ENCODE measurements at regions not wholly inside any gene's neighbourhood (a gene's known extent, or its start where the extent isn't known, plus 50 kb on each side); places are given as distances from the start of the nearest gene placed in this dataset.
A peak's percentile ranks its signal among the peaks of the same experiment; 100 is the strongest.

- DNase-seq, result peak in 1 of 6 experiments; percentile 2
These were observed 162.4 kb upstream of the NABP1 start for GRCh38 chr2:191515551-191515950.

DNA sequence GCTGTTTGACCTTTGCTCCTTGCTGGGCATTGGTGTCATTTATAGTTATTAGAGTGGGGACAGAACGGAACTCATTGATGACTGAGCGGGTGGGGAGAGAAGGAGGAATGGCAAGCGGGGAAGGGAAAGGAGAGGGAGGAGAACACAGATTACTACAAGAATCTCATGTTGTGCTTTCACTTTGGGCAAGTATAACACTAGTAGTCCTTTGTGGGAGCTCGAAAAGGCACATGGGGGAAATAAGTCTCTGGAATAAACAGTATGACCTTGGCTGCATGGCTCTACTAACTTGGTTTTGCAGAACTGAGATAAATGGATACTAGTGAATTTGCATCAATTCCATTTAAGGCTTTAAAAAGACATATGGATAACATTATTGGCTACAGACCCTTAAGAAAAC is 161.7 kb upstream of the NABP1 start:
- no peak for DNase-seq

- peak in 2 of 6 experiments; percentile 19 to 55 for DNase-seq
These were observed 156.2 kb upstream of the NABP1 start for GRCh38 chr2:191521608-191522208.

DNA sequence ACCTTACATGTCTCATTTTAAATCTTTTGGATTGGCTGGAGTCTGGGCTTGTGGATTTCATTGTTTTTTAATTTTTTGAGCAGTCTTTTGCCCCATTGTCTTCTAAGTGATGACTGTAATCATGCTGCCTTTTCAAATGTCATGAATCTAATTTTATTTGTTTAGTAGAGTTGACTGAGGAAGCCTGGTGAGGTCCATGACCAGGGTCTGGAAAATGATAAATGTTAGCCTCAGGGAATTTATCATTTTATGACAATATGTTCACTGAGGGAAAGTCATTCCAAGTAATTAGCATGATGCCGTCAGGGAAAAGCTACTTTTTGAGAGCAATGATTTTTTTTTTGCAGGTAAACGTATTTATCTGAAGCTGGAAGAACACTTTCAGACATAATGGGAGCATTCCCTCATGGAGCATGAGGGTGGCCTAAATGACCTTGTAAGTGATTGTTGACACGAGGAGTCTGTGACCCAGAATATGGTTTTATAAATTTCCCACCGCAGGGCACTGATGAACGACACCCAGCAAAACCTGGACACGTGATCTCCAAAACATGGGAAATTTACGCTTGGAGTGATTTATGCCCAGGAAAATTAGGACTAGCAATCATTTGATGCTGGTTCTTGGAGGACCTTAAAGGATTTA is 155.3 kb upstream of the NABP1 start:
- DNase-seq, result no peak

DNA sequence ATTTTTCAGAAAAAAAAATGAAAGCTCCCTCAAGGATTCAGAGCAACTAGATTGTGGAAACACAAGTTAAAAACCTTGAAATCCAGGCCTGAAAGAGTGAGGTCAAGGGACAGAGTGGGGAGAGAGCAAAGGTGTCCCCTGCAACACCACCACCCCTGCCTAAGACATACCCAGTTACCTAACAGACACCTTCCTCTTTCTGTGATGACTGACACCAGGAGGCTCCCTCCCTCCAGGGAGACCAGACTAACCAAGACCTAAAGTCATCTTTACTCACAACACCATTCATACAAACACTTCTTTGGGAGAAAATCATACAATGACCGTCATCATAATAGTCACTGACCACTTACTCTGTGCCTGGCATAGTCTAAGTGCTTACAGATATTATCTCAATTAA is 151.8 kb upstream of the NABP1 start:
- DNase-seq, result no peak

DNA sequence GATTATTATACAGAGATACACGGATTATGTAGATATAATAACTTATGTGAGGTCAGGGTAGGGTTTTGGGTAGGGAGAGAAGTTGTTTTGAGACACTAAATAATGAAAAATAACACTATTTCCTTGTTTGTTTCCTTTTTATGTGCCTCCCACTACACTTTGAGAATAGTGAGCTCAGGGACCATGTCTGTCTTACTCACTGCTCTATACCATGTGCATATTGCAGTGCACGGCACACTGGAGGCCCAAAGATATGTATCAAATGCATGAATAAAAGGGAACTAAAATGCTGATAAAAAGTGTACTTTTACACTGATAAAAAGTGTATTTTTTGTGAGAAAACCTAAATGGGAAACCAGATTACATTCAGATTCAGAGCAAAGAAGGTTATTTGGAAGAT is 151.4 kb upstream of the NABP1 start:
- DNase-seq, result no peak

DNA sequence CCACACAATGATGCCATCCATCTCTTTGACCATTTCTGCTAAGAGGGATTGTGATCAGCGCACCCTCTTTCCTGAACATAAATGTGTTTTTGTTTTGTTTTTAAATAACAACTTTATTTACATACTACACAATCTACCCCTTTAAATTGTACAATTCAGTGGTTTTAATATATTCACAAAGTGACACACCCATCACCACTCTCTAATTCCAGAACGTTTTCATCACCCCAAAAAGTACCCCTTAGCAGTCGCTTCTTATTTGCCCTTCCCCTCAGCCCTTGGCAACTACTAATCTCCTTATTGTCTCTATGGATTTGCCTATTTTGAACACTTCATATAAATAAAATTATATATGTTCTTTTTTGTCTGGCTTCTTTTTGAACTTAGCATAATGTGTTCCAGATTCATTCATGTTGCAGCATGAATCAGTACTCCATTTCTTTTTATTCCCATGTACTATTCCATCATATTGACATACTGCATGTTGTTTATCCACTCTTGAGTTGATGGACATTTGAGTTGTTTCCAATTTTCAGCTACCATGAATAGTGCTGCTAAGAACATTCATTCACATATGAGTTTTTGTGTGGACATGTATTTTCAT is 150.9 kb upstream of the NABP1 start:
- no peak for DNase-seq

DNA sequence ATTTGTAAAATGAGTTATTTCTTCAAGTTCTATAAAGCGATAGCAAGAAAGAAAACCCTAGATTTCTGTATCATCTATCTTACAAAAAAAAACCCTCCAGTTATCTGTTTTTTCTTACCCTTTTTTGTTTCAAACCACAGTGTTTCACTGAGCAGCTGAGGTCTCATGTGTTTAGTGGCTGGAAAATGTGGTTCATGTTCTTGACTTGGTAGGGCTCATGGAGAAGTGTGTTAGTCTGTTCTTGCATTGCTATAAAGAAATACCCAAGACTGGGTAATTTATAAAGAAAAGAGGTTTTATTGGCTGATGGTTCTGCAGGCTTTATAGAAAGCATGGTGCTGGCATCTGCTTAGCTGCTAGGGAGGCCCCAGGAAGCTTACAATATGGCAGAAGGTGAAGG is 147.3 kb upstream of the NABP1 start:
- DNase-seq, result no peak

- no peak for DNase-seq
These were observed 144.2 kb upstream of the NABP1 start for GRCh38 chr2:191533693-191534180.

DNA sequence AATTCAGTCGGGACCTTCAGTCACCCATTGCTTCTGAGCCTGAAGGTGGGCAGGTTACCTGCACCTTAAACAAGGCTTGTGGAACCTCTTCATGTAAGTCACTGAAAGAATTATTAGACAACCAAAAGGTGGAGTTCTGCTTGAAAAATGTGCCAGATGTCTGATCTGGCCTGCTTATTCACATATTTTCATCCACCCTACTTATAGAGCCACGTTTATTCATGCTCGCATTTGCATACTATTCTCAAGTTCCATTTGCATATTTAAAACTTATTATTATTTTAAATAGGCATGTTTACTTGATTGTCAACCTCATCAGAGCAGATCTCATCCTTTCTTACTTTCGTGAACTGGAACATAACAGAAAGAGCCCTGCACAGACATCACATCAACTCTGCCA is 140.0 kb upstream of the NABP1 start:
- DNase-seq, result no peak

GRCh38 chr2:191538334-191538903 is 139.5 kb upstream of the NABP1 start:
- DNase-seq, result no peak

DNA sequence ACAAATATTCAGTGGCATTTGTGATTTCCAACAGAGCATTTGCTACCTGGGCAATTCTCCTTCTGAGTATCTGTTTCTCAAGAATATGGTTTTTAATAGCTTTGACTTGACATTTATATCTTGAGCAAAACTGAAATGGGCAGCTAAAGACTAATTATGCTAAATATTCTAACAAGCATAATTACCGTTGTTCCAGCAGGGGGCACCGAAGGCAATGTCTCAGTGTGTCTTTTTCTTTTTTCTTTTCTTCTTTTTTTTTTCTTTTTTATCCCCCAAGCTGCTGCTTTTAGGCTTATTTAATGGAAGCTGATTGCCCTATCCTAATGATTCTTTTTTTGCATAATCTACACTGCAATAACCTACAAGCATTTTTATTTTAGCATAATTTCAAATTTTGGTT is 138.9 kb upstream of the NABP1 start:
- DNase-seq, result peak in 3 of 6 experiments; percentile 2 to 17 (median 14)

DNA sequence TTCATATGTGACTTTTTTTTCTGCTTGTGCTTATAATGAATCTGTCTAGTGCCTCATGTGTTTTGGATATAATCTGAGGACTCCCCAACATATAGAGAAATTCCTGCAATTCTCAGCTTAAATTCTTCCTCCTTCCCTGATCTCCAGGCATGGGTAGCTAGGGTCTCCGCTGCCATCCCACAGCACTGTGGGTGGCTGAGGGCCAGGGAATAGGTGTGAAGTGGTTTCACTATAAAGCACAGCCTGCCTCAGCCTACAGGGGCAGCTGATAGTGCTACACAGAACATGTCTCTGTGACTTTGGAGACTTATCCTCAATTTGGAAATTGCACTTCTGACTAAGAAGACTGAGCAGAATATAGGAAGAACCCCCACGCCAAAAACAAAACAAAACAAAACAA is 137.3 kb upstream of the NABP1 start:
- DNase-seq, result no peak

GRCh38 chr2:191543708-191544107 is 134.2 kb upstream of the NABP1 start:
- no peak for DNase-seq

GRCh38 chr2:191544461-191545062 is 133.4 kb upstream of the NABP1 start:
- no peak for DNase-seq

DNA sequence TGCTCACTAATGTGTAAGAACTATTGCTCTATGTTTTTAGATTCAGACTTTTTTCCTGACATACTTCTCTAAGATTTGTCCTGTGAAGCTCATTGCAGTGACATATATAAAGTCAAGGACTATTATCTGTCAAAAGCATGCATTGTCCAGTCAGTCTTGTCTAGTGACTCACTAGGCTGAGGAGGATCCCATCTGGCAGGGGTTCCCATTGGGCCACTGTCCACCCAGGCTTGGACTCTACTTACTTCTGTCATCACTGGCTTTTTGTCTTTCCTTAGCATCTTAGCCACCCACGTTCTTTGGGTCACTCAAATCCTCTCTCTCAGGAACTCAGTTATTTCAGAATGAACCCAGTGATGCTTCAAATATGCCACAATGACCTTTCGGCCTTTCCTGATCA is 132.6 kb upstream of the NABP1 start:
- DNase-seq, result no peak

- no peak for DNase-seq
These were observed 125.9 kb upstream of the NABP1 start for GRCh38 chr2:191552066-191552465.

- DNase-seq, result no peak
These were observed 123.7 kb upstream of the NABP1 start for GRCh38 chr2:191554240-191554639.

DNA sequence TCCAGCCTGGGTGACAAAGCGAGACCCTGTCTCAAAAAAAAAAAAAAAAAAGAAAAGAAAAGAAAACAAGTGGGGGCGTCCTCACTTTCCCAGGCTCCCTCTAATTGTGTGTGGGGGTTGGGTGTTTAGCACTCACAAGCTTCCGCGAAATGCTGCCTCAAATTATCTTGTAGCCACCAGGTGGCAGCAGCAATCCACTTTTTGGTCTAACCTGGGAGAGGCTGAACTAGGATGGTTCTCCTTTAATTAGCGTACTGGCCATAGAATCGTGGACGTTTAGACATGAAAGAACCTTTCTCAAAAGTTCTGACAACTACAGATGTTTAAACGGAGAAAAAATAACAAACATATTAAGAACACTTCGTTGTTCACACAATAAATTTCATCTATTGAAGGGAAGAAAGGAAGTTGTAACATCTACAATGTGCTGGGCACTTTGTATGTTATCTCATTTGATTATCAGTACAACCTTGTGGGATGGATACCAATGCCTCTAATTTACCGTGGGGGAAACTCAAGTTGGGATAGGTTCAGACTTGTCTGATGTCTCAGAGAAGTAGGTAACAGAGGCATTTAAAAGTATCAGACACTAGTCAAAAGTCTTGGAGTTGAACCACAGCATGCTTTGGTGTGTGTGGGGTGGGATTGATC is 122.7 kb upstream of the NABP1 start:
- peak; percentile 34 to 79 (median 65) for DNase-seq

- no peak for DNase-seq
These were observed 121.5 kb upstream of the NABP1 start for GRCh38 chr2:191556463-191556862.

DNA sequence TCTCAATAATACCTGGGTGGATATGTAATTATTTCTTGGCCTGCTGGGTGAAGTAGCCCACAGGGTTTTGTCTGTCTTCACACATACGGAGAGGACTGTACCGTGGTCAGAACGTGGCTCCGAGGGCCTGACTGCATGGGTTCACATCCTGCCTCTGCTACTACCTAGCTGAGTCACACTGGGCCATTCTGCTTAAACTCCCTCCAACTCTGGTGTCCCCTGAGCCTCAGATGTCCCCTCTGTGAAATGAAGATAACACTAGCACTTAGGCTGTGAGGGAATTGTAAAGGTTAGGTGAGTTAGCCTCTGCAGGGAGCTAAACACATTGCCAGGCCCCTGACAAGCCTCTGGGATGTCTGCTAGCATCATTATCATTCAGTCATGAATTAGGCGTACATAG is 120.1 kb upstream of the NABP1 start:
- no peak for DNase-seq

- no peak for DNase-seq
These were observed 118.4 kb upstream of the NABP1 start for GRCh38 chr2:191559569-191559968.

DNA sequence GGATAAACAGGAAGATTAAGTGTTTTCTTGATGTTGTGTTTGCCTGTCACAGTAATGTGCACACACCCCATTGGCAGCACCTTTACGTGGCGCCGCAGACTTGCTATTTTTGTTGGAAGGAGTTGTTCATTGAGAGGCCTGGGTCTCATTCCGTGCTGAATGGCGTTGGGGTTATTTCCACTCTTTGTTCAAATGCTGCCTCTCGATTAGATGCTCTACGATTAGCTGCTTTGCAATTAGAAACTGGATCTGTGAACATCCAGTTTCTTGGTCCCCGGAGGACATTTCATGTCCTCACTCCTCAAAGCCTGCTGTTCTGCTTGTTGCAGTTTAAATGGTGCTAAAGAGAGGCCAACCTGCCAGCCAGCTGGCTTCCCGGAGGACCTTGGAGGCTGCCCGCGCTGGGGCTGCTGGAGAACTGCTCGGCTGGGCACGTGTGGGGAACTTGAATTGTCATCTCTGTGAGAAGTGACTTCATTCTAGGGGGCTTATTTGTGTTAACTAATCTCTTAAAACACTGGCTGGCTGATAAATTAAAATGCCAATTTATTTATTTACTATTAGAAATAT is 117.4 kb upstream of the NABP1 start:
- no peak for DNase-seq
